NCI-H1105 (cell line): ENCODE measurements at regions not wholly inside any gene's neighbourhood (a gene's known extent, or its start where the extent isn't known, plus 50 kb on each side); places are given as distances from the start of the nearest gene placed in this dataset.
"Not testable (repeated sequence)": the region's sequence is repeated elsewhere in the genome, so short reads cannot be mapped to it uniquely, and the experiment has no call there.

Experiments used
- DNase-seq: peaks from one replicate; lab custom pipeline; 2025; lab: John Stamatoyannopoulos, UW

DNA sequence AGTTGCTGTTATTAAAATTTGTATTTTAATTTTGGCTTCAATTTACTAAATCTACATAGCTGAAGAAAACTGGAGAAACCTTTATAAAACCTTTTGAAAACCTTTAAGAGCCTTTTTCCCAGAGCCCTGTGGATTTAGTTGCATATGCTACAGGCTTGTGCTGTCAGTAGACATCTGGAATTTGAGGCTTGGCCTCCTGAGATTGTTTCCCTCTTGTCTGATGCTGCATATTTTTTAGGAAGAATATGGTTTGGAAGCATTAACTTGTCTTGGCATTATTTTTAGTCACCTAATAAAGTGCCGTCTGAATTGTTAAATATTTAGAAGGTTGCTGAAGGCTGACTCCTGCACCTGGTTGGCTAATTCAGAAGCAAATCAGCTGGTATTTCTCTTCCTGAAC, 369.4 kb downstream of the UTRN start:
- no peak for DNase-seq

- DNase-seq, result no peak
Measured at GRCh38 chr6:144655376-144655775, 370.2 kb downstream of the UTRN start.

DNA sequence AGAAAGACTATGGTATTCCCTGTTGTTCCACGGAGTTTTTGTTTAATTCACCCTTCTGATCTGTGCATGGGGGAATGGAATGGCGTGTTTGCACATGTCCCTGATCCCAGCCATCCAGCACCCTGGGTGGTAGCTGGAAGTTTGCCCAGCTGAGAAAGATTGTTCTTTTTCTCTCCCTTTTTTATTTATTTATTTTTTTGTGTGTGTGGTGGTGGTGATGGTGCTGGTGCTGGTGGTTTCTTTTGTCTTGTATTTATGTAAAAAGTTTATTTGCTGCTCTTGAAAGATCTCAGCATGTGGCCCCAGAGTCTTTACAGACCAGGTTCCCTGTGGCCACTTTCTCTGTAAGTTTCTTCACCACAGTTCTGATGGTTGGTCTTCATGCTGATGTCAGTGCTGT, 372.6 kb downstream of the UTRN start:
- peak; percentile 80 for DNase-seq

GRCh38 chr6:144659202-144660182, 374.4 kb downstream of the UTRN start:
- peak; percentile 11 for DNase-seq

DNA sequence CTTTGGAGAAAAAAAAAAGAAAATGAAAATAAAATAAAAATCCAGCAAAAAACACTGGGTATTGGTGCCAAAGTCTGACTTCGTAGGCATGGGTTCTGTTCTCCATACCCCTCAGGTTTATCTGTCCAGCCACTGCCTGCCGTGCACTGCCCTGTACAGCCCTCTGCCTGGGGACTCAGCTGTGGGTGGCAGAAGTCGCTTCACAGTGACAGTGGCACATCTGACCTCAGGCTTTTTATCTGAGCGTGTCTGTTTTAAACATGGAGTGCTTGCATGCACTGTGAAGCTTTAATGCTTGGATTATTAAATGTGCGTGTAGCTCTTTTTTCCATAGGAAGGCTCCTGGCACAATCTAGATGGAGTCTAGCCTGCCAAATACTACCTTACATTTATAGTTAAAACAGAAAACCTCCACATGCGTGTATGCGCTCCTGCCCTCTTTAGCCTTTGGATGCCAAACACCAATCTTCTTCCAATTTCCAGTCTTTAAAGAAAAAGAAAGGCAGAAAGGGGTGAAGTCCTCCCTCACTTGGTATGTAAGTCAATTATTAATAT, 375.5 kb downstream of the UTRN start:
- DNase-seq, result no peak

GRCh38 chr6:144661116-144661806, 376.1 kb downstream of the UTRN start:
- DNase-seq, result no peak

DNA sequence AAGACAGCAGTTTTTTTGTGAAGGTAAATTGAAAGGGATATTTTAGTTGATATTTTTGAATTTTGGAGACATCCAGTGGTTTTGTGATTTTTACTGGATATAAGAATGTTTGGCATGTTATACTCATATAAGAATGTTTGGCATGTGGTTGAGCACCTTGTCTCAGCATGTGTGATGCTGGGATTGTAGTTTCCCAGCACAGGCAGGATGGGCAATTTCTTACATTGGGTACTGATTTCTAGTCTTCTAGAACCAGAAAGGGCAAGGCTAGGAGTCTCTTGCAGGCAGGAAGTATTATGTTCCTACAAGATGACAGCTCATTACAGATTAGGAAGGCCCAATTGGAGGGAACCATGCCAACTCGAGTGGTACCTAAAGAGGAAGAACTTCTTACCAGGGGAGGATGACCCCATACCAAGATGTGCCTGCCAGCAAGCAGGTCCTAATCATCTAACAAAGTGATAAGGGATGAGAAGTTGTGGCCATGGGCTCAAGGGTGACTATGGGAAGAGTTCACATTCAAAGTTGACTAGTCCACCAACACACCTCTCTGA, 377.8 kb downstream of the UTRN start:
- no peak for DNase-seq

GRCh38 chr6:144664281-144664680, 379.1 kb downstream of the UTRN start:
- no peak for DNase-seq

DNA sequence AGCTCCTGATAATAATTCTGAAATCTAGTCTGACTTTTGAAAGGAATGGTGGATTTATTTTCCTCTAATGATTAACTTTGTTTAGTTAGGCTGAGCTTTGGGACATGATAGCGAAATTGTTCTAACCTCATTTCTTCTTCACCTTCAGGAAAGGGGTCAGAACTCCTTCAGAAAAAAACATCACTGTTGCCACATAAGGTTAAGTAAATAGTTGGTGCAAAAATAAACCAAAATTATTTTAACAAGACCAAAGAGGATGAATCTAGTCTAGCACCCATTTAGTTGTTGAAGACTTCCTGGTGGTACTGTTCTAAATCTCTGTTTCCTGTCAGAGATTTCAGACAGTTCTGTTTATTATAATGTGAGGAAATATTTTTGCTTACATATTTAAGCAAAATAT, 379.8 kb downstream of the UTRN start:
- no peak for DNase-seq

DNA sequence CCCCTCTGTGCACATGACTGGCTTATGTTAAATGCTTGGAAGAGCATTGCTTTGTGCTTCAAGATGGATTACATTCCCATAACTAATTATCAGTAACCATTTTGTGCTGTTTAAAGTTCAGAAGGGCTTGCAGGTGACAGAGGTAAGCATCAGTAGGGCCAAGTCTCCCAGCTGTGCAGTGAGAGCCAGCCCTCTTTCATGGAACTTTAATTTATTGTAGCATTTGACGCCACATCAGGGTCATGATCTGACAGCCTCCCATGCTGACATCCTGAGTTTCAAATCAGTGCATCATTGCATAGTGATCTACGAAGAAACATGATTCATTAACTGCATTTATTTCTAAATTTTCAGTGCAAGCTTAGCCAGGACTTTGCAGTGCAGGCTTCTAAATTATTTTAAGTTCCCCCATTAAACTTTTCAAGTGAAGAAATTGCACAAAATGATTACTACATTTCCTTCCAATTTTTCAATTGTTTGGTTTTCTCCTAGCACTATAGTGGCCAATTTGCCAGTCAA, 380.9 kb downstream of the UTRN start:
- DNase-seq, result no peak

DNA sequence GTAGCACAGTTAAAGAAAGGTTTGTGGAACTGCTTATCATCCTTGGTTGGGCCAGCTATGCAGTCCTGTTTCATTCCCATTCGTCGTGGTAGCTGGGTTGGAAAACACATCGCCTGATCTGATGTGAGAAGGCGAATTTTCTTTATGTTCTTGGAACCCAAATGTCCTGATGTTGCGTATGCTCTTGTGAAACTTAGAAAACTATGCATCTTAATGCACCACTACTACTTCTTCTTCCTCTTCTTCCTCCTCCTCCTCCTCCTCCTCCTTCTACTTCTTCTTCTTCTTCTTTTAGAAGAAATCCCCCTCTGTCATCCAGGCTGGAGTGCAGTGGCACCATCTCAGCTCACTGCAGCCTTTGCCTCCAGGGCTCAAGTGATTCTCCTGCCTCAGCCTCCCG, 381.6 kb downstream of the UTRN start:
- no peak for DNase-seq

DNA sequence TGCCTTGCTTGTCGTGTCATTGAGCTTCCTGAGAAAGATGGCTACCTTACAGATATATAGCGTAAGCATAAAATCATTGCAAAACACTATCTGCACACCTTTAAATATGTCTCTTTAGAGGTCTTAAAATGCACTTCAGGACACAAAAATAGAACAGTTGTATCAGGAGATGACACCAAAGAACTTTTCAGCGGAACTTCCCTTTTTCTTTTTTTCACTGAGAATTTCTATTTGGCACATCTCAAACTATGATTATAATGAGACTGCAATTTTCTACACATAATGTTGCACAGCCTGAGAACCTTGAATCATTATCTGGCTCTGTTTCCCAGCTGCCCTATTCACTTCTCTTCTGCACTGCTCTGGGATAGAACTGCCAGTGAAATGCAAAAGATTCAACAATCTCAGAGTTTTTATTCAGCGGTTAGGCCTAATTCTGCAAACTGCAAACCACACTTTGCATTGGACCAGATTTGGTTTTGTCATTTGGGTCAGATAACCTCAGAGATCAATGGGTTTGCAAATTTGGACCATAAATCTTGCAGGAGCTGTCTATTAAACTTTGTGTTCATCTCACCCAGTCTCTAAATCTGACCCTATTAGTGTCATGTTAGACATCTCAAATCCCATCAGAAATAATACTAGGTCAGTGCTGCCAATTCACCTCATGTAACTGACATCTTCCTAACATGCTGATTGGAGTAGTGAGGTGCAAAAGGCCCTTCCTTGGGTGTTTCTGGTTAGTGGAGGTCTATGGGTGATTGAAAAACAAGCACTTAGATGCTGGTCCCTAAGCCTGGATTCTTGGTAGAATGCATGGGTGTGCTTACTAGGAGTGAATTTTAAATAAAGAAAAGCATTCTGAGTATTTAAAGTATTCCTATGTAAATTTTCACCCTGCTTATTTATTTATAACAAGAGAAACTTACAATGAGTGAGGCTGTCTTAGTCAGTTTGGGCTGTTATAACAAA, 382.7 kb downstream of the UTRN start:
- DNase-seq, result no peak

- DNase-seq, result not testable (repeated sequence)
Measured at GRCh38 chr6:144670259-144670658, 385.1 kb downstream of the UTRN start.

DNA sequence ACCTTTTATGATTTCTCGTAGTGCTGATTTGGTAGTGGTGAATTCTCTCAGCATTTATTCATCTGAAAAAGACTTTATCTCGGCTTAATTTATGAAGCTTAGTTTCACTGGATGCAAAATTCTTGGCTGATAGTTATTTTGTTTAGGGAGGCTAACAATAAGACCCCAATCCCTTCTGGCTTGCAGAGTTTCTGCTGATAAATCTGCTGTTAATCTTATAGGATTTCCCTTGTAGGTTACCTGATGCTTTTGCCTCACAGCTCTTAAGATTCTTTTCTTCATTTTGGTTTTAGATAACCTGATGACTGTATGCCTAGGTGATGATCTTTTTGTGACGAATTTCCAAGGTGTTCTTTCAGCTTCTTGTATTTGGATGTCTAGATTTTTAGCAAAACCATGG, 388.7 kb downstream of the UTRN start:
- DNase-seq, result no peak

- peak; percentile 52 for DNase-seq
Measured at GRCh38 chr6:144675231-144675861, 390.2 kb downstream of the UTRN start.

DNA sequence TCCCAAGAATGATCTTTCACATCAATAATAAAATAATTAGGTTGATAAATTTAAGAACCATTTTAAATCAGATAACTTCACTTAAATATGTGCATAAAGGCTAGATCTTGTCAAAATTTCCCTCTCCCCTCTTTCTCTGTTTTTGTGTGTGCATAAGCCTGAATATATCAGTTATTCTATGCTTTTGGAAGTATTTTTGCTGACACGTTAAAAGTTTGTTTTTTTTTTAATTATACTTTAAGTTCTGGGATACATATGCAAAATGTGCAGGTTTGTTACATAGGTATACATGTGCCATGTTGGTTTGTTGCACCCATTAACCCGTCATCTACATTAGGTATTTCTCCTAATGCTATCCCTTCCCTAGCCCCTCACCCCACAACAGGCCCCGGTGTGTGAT, 391.2 kb downstream of the UTRN start:
- not testable (repeated sequence) for DNase-seq

DNA sequence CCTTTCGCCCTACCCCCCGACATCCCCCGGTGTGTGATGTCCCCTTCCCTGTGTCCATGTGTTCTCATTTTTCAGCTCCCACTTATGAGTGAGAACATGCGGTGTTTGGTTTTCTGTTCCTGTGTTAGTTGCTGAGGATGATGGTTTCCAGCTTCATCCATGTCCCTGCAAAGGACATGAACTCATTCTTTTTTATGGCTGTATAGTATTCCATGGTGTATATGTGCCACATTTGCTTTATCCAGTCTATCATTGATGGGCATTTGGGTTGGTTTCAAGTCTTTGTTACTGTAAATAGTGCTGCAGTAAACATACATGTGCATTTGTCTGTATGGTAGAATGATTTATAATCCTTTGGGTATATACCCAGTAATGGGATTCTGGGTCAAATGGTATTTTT, 392.1 kb downstream of the UTRN start:
- DNase-seq, result not testable (repeated sequence)

DNA sequence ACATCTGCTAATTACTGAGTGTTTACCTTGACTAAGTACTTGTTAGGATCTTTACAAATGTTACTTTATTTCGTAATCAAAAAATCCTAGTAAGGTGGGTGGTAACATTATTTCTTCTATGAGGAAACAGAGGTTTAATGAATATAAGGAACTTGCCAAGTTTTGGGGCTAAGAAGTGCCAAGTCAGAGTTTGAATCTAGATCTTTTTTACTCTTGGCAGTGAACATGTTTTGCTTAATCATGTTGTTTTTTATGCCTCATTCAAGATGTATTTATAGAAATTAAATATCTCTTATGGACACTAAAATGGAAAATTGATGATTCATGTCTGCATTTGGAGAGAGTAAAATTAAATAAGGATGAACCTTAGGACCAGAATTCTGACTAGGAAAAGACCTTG, 393.7 kb downstream of the UTRN start:
- no peak for DNase-seq

- DNase-seq, result no peak
Measured at GRCh38 chr6:144681334-144681733, 396.2 kb downstream of the UTRN start.

DNA sequence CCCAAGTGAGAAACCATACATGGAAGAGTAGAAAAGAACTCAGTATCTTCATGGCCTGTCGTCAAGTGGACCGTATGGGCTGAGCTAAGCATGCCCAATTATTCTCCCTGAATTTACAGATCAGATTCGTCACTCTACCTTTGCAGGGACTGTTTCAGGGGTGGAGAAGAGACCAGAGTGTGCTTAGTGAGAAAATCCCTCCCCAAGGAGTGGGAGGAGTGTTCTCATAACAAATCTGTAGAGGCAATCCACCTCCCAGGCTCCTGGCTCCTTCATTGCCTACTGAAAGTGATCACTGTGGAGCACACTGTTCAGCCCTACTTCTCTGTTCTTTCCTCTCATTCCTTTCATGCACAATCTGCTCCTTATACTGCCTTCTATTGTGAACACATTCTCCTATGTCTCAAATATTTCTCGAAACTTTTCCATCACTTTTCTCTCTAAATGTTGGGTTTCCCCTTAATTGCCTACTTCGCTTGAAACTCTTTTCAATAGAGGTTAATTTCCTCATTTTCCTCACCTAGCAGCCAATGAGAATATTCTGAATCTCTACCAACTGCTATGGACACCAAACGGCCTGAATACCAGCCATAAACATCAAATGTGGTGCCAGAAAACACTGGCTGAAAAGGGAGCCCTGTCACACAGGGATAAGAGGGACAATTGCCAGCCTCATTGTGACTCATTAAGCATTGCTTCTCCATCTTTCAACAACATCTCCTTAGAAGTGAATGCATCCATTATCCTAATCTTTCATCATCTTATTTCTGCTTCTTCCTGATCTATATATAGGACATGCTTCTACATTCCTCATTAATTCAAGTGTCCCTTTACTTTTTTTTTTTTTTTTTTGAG, 398.3 kb downstream of the UTRN start:
- no peak for DNase-seq
